Effector memory CD8-positive, alpha-beta T cell (primary cell): ENCODE measurements at regions not wholly inside any gene's neighbourhood (a gene's known extent, or its start where the extent isn't known, plus 50 kb on each side); places are given as distances from the start of the nearest gene placed in this dataset.
"Not testable (repeated sequence)": the region's sequence is repeated elsewhere in the genome, so short reads cannot be mapped to it uniquely, and the experiment has no call there.

ENCODE experiments used
- ATAC-seq: fragments of 150-1000 bp; cut with Tn5 transposase; replicated peaks from 2 replicates; pipeline ENCODE4 v1.10.0; 2021; ENCODE audit warnings: mild to moderate bottlenecking, moderate library complexity
- DNase-seq, 3 experiments: peaks; one replicate each; pipeline ENCODE4 v3.0.0; 2021
- H3K27ac Mint-ChIP-seq, 2 donors: one replicate each; pipeline ENCODE4 v1.8.0; 2022; ENCODE audit warnings: mild to moderate bottlenecking in 2 of 2, mixed read lengths in 2 of 2, moderate library complexity in 2 of 2
- H3K27me3 Mint-ChIP-seq, 2 donors: one replicate each; pipeline ENCODE4 v1.8.0; 2022; ENCODE audit warnings: mixed read lengths in 2 of 2
- H3K36me3 Mint-ChIP-seq: one replicate; pipeline ENCODE4 v1.8.0; 2022; ENCODE audit warnings: mild to moderate bottlenecking, moderate library complexity, mixed read lengths; ENCODE audit not compliant: insufficient read depth
- H3K4me1 Mint-ChIP-seq, 2 donors: one replicate each; pipeline ENCODE4 v1.8.0; 2022; ENCODE audit warnings: low read depth in 2 of 2, mixed read lengths in 2 of 2
- H3K4me3 Mint-ChIP-seq, 2 donors: one replicate each; pipeline ENCODE4 v1.8.0; 2022; ENCODE audit warnings: mild to moderate bottlenecking in 2 of 2, mixed read lengths in 2 of 2, moderate library complexity in 2 of 2
- H3K9me3 Mint-ChIP-seq, 2 donors: one replicate each; pipeline ENCODE4 v1.8.0; 2022; ENCODE audit warnings: mixed read lengths in 2 of 2

DNA sequence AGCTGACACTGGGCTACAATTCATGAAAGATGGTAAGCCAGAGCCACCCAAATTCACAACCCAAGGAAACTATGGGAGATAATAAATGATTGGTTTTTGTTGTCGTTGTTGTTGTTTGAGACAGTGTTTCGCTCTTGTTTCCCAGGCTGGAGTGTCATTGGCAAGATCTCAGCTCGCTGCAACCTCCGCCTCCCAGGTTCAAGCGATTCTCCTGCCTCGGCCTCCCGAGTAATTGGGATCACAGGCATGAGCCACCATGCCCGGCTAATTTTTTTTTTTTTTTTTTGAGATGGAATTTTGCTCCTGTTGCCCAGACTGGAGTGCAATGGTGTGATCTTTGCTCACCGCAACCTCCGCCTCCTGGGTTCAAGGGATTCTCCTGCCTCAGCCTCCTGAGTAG lies 65.9 kb upstream of the METTL9 start:
- not testable (repeated sequence) for H3K9me3 Mint-ChIP-seq, DNase-seq, H3K27ac Mint-ChIP-seq, H3K36me3 Mint-ChIP-seq, ATAC-seq, H3K4me3 Mint-ChIP-seq, H3K4me1 Mint-ChIP-seq
- peaks cover 4 to 17% of the 10 kb centered on the region in 2 donors for H3K27me3 Mint-ChIP-seq

DNA sequence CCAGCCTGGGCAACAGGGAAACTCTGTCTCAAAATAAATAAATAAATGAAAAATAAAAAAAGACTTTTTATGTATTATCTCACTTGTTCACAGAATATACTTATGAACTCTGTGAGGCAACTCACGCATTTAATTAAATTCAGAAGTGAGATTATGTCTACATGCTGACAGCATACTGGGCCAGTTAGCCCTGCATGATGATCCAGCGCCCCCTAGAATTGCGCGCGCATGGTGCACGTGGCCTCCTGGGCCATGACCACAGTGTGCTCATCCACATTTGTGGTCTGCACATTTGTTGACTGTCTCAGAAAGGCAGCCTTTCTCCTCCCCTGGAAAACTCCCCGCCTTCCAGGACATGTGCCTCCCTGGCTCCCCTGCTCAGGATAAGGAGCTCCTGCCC lies 64.8 kb upstream of the METTL9 start:
- DNase-seq, H3K27ac Mint-ChIP-seq, H3K9me3 Mint-ChIP-seq, H3K4me3 Mint-ChIP-seq, H3K4me1 Mint-ChIP-seq, H3K36me3 Mint-ChIP-seq: not testable (repeated sequence)
- ATAC-seq: peak; percentile 65
- peaks cover 4 to 17% of the 10 kb centered on the region in 2 donors for H3K27me3 Mint-ChIP-seq

DNA sequence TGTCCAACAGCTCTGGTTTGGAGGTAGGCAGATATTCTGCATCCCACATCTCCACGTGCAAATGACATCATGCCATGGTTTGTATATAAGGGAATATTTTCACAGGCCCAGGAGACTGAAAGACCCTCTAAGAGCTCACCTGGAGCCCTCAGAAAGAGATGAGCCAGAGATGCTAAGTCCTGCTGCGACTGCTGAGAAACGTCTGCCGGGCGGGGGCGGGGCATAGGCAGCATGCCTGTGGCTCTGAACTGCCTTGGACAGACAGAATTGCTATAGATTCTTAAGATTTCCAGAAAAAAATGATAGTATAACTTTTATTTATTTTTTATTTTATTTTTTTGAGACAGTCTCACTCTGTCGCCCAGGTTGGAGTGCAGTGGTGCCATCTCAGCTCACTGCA lies 64.2 kb upstream of the METTL9 start:
- not testable (repeated sequence) for H3K27ac Mint-ChIP-seq, H3K9me3 Mint-ChIP-seq, H3K36me3 Mint-ChIP-seq, DNase-seq, ATAC-seq, H3K4me3 Mint-ChIP-seq, H3K4me1 Mint-ChIP-seq
- H3K27me3 Mint-ChIP-seq: peaks cover 4 to 12% of the 10 kb centered on the region in 2 donors

DNA sequence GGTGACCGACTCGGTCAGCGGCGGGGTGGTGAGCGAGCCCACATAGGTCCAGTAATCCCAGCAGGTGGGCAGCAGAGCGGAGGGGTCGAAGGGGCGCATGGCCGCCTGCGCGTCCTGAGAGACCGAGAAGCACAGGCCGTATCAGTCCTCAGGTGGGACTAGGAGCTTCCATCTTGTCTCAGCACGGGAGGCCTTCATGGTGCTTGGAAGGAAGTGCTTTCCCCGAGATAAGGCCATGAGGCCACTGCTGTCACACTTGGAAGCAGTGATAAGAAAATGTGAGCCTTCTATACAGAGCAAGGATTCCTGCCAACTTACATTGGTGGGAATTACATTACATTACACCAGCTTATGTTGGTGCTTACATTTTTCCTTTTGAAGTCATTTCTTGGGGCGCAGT lies 62.6 kb upstream of the METTL9 start:
- Mint-ChIP-seq H3K4me1 (peaks cover 8 to 16% of the 10 kb centered on the region in 2 donors), H3K36me3 (peaks cover 21% of the 10 kb centered on the region)
- not testable (repeated sequence) for H3K27ac Mint-ChIP-seq, DNase-seq, ATAC-seq, H3K4me3 Mint-ChIP-seq, H3K27me3 Mint-ChIP-seq, H3K9me3 Mint-ChIP-seq

DNA sequence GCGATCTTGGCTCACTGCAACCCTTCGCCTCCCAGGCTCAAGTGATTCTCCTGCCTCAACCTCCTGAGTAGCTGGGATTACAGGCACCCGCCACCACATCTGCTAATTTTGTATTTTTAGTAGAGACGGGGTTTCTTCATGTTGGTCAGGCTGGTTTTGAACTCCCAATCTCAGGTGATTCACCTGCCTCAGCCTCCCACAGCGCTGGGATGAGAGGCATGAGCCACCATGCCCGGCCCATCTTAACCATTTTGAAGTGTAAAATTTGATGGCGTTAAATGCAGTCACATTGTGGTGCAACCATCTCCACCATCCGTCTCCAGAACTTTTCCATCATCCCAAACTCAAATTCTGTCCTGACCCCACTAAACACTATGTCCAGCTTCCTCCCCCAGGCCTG lies 61.8 kb upstream of the METTL9 start:
- H3K27me3 Mint-ChIP-seq, ATAC-seq, H3K4me3 Mint-ChIP-seq, H3K27ac Mint-ChIP-seq, DNase-seq, H3K9me3 Mint-ChIP-seq: not testable (repeated sequence)
- H3K4me1 Mint-ChIP-seq: peaks cover 8 to 17% of the 10 kb centered on the region in 2 donors
- peaks cover 24% of the 10 kb centered on the region for H3K36me3 Mint-ChIP-seq

DNA sequence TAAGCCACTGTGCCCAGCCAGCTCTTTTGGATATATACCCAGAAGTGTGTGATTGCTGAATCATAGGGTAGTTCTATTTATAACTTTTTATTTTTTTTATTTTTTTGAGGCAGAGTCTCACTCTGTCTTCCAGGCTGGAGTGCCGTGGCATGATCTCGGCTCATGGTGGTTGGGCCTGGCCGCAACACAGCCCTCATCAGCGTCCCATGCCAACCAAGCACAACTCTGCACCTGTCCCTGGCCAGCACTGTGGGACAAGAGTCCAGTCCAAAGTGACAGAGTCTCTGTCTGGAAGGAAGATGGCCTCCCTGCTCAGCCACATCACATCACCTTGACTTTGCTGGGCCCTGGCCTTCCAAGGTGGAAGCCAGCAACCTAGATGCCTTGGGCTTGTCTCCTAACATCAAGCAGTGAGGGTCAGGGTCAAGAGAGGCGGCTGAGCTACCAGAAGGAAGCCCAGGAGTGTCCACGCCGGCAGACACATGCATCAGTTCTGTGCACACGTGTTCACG lies 60.2 kb upstream of the METTL9 start:
- not testable (repeated sequence) for H3K9me3 Mint-ChIP-seq, ATAC-seq, DNase-seq, H3K27me3 Mint-ChIP-seq
- peak overlapping the region; percentile 77 to 95 for H3K27ac Mint-ChIP-seq
- H3K4me3 Mint-ChIP-seq: peak overlapping the region in 1 of 2 donors; percentile 31
- peaks cover 24% of the 10 kb centered on the region for H3K36me3 Mint-ChIP-seq
- peaks cover 8 to 19% of the 10 kb centered on the region in 2 donors for H3K4me1 Mint-ChIP-seq

DNA sequence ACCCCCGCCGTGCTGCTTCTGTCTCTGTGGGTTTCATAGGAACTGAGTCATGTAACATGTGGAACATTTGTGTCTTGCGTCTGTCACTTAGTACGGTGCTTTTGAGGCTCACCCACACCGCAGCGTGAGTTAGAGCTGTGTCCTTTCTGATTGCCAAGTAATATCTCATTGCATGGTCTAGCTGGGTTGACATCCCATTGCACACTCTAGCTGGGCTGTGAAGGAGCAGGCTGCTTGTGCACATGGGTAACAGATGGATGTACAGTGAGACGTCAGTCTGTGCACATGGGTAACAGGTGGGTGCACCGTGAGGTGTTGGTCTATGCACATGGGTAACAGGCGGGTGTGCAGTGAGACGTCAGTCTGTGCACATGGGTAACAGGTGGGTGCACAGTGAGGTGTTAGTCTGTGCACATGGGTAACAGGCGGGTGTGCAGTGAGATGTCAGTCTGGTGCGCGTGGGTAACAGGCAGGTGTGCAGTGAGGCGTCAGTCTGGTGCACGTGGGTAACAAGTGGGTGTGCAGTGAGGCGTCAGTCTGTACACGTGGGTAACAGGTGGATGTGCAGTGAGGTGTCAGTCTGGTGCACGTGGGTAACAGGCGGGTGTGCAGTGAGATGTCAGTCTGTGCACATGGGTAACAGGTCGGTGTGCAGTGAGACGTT lies 58.5 kb upstream of the METTL9 start:
- not testable (repeated sequence) for H3K9me3 Mint-ChIP-seq, H3K27me3 Mint-ChIP-seq
- Mint-ChIP-seq H3K36me3 (peaks cover 24% of the 10 kb centered on the region), H3K4me1 (peaks cover 8 to 19% of the 10 kb centered on the region in 2 donors), H3K4me3 (peak overlapping the region; percentile 36 to 77), H3K27ac (peak overlapping the region; percentile 71 to 95)
- DNase-seq (peak; percentile 61 to 65 (median 65)), ATAC-seq (peak; percentile 78)

DNA sequence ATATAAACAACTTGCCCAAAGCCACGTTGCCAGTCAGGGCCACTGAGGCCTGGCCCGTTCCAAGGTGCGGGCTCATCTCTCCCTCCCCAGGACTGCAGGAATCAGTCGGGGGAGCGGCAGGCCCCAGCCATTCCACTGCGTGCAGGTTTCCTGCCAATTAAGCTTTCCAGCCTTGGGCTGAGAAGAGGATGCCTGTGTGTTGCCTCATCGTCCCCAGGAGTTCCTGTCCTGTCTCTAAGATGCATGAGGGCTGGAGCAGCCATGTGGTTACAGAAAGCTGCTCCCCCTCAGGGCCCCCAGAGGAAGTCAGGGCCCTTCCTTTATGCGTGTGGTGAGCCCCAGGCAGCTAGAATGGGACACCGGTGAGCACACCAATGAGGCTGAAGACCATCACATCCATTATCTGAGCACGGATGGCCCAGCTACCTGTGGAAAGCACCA lies 57.7 kb upstream of the METTL9 start:
- Mint-ChIP-seq H3K27ac (peak overlapping the region; percentile 71 to 95), H3K36me3 (peaks cover 24% of the 10 kb centered on the region), H3K4me1 (peaks cover 8 to 19% of the 10 kb centered on the region in 2 donors), H3K4me3 (peak overlapping the region; percentile 36 to 77)
- peak; percentile 35 to 60 (median 58) for DNase-seq
- not testable (repeated sequence) for H3K9me3 Mint-ChIP-seq, H3K27me3 Mint-ChIP-seq
- ATAC-seq: peak; percentile 69

DNA sequence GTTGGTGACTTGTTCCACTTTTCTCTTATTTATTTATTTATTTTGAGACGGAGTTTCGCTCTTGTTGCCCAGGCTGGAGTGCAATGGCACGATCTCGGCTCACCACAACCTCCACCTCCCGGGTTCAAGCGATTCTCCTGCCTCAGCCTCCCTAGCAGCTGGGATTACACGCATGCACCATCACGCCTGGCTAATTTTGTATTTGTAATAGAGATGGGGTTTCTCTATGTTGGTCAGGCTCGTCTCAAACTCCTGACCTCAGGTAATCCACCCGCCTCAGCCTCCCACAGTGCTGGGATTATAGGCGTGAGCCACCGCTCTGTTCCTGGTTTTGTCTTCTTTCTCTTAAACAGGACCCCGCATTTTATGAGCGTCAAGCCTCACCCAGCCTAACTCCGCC lies 57.3 kb upstream of the METTL9 start:
- Mint-ChIP-seq H3K36me3 (peaks cover 24% of the 10 kb centered on the region), H3K4me3 (peak overlapping the region in 1 of 2 donors; percentile 77), H3K27ac (peak overlapping the region; percentile 22 to 95), H3K4me1 (peaks cover 8 to 19% of the 10 kb centered on the region in 2 donors)
- DNase-seq, ATAC-seq, H3K27me3 Mint-ChIP-seq, H3K9me3 Mint-ChIP-seq: not testable (repeated sequence)

DNA sequence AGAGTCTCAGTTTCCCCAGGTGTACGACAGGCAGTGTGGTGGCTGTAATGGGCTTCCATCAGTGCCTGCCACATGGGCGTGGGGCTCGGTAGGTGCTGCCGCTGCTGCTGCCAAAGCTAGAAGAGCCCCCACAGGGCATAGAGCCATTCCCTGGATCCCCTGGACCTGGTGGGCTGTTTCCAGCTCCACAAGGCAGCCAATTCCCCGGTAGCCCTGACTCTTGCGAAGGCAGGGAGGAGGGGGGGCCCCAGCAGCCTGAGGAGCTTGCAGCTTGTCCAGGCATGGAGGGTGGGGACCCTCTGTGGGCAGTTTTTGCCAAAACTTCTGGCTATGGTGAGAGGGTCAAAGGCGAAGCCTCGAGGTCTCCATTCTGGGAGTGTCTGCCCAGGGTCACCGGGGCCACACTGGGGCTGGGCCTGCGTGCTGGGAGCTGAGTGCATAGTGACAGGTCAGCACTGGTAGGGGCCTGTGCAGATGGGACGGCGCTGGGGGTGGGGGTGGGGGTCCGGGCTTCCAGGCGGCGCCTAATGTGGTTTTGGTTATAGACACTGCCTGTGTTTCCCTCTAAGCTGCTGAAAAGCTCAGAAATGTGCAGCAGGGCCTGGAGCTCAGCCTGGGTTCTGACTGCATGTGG lies 56.8 kb upstream of the METTL9 start:
- DNase-seq, ATAC-seq, H3K9me3 Mint-ChIP-seq, H3K27me3 Mint-ChIP-seq: not testable (repeated sequence)
- Mint-ChIP-seq H3K27ac (peak overlapping the region; percentile 22 to 44), H3K4me3 (peak overlapping the region in 1 of 2 donors; percentile 77), H3K4me1 (peaks cover 8 to 19% of the 10 kb centered on the region in 2 donors), H3K36me3 (peaks cover 24% of the 10 kb centered on the region)

DNA sequence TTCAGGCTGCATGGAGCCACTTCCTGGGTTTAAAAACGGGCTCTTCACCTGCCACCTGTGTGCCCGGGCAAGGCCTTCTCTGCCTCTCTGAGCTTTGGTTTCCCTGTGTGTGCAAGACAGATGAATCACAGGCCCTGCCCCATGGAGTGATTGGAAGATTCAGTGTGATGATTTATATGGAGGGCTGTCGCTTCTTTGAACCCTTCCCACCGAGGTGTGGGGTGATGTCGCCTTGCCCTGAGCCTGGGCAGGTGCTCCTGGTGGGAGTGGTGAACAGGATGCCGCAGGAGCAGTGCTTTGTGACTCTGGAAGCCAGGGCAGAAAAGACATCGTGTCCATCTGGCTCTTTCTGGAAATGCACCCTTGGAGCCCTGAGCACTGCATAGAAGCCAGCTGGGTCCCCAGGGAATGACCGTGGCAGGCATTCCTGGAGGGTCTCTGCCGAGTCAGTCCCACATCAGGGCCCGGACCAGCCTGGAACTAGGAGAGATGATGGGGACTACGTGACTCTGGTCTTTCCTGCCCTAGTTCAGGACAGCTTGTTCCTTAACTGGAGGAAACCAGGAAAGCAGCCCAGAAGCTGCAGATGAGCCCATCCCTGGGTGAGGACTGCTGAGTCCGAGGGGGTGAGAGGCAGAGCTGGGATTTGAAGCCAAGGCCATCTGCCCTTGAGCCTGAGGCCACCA lies 56.1 kb upstream of the METTL9 start:
- H3K27me3 Mint-ChIP-seq, ATAC-seq, H3K9me3 Mint-ChIP-seq, H3K4me3 Mint-ChIP-seq, DNase-seq: not testable (repeated sequence)
- Mint-ChIP-seq H3K27ac (peak overlapping the region in 1 of 2 donors; percentile 44), H3K36me3 (peaks cover 24% of the 10 kb centered on the region), H3K4me1 (peaks cover 8 to 18% of the 10 kb centered on the region in 2 donors)

DNA sequence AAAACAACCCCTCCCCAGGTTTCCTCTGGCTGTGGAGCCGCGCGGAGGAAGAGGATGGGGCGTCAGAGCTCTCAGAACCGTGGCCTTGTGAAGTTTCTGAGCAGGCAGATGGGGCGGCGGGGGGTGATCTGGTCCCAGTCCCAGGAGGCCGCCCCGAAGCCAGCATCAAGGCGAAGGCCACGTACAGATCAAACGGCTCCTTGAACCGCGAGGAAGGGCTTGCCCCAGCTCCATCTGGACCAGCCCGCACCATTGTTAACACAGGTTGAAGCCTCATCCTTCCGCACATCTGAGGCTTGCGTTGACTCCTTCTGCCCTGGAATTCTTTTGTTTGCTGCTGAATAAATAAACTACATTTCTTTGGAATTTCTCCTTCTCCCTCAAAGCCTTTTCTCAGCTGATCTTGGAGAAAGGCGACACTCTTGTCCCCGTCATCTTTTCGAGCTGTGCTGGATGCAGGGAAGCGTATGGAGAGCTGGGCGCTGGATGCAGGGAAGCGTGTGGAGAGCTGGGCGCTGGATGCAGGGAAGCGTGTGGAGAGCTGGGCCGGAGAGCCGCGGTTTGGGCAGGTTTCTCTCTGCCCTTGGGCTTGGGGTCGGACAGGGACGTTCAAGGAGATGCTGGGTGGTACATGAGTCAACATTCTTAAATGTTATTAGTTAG lies 53.6 kb upstream of the METTL9 start:
- H3K4me3 Mint-ChIP-seq, ATAC-seq, H3K27me3 Mint-ChIP-seq, H3K9me3 Mint-ChIP-seq, H3K27ac Mint-ChIP-seq, DNase-seq: not testable (repeated sequence)
- H3K36me3 Mint-ChIP-seq: peaks cover 13% of the 10 kb centered on the region
- H3K4me1 Mint-ChIP-seq: peaks cover 6 to 11% of the 10 kb centered on the region in 2 donors

DNA sequence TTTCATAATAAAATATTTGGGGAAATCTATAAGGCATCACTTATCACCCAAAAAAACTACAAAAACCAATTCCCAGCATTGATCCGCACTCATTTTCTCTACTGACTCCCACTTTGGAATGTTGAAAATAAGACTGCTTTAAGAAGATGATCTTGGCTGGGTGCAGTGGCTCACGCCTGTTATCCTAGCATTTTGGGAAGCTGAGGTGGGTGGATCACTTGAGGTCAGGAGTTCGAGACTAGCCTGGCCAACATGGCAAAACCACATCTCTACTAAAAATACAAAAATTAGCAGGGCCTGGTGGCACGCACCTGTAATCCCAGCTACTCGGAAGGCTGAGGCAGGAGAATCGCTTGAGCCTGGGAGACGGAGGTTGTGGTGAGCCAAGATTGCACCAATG lies 50.0 kb upstream of the METTL9 start:
- not testable (repeated sequence) for H3K27me3 Mint-ChIP-seq, H3K4me1 Mint-ChIP-seq, DNase-seq, H3K4me3 Mint-ChIP-seq, H3K27ac Mint-ChIP-seq, H3K9me3 Mint-ChIP-seq, H3K36me3 Mint-ChIP-seq, ATAC-seq
